ENCODE measurements at regions not wholly inside any gene's neighbourhood (a gene's known extent, or its start where the extent isn't known, plus 50 kb on each side); places are given as distances from the start of the nearest gene placed in this dataset.

DNA sequence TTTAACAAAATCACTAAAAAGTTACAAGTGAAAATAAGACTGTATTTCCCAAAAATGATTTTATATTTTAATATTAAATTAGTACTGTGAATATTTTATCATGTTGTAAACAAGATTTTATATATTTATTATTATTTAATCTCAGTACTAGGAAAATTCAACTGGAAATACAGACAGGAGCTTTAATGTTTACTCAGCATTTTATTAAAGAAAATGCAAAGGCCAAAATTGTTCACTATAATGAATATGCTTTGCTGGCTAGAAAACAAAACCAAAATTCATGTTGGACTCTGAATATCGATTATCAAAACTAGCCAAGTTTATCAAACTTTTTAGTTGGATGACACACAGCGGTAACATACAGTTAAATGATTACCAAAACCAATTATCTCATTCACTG, 782.3 kb downstream of the AMY1C start:
- H2BK12ac ChIP-seq (ENCODE audit: insufficient read length, low read depth, low read length): no peak overlapping the region
- Mint-ChIP-seq H3K4me3 (no peak overlapping the region), H3K9me3 (peaks cover 0 to 21% of the 10 kb centered on the region in 2 experiments; a peak in 3 of 5 replicates), H3K36me3 (ENCODE audit: insufficient read depth in 1 of 3, low read depth in 3 of 3) (peaks cover 0 to 4% (median 0%) of the 10 kb centered on the region in 3 experiments; a peak in 2 of 7 replicates), H3K27me3 (ENCODE audit: low read depth) (no peaks in the 10 kb centered on the region), H3K27ac (no peak overlapping the region), H3K4me1 (no peaks in the 10 kb centered on the region)
- DNase-seq: no peak
- H2BK120ac ChIP-seq (ENCODE audit: low read depth, low read length, poor library complexity, severe bottlenecking): no peak overlapping the region
- no peak overlapping the region for H2BK15ac ChIP-seq (ENCODE audit: low read depth, low read length)
- no peak overlapping the region for H2AK5ac ChIP-seq (ENCODE audit: insufficient read length, low read length)
- H3K14ac ChIP-seq (ENCODE audit: insufficient read depth, low read length): no peak overlapping the region
- no peak overlapping the region for H2BK5ac ChIP-seq (ENCODE audit: insufficient read length, low read length)
- H3K27me3 ChIP-seq (ENCODE audit: insufficient read depth, low read length): no peaks in the 10 kb centered on the region
- TF ChIP-seq, protein P1, sequence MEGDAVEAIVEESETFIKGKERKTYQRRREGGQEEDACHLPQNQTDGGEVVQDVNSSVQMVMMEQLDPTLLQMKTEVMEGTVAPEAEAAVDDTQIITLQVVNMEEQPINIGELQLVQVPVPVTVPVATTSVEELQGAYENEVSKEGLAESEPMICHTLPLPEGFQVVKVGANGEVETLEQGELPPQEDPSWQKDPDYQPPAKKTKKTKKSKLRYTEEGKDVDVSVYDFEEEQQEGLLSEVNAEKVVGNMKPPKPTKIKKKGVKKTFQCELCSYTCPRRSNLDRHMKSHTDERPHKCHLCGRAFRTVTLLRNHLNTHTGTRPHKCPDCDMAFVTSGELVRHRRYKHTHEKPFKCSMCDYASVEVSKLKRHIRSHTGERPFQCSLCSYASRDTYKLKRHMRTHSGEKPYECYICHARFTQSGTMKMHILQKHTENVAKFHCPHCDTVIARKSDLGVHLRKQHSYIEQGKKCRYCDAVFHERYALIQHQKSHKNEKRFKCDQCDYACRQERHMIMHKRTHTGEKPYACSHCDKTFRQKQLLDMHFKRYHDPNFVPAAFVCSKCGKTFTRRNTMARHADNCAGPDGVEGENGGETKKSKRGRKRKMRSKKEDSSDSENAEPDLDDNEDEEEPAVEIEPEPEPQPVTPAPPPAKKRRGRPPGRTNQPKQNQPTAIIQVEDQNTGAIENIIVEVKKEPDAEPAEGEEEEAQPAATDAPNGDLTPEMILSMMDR (conservative IDR thresholded peaks at IDR 0.05): no peak
- H4K91ac ChIP-seq (ENCODE audit: insufficient read length, low read depth, low read length): no peak overlapping the region
- no peak overlapping the region for H3T11ph ChIP-seq (ENCODE audit: low read length)
- no peak overlapping the region for H4K8ac ChIP-seq (replicated peaks; ENCODE audit: insufficient read length, low read depth, low read length)
- no peak overlapping the region for H3K18ac ChIP-seq (ENCODE audit: insufficient read length, low read depth, low read length)
- no peaks in the 10 kb centered on the region for H3K79me1 ChIP-seq (ENCODE audit: insufficient read depth, low read depth, low read length, poor library complexity, severe bottlenecking)
- no peak overlapping the region for H3K27ac ChIP-seq (ENCODE audit: insufficient read length, low read depth, low read length)
- H3K4ac ChIP-seq (ENCODE audit: low read depth, low read length): no peak overlapping the region
- H3K4me1 ChIP-seq (ENCODE audit: insufficient read depth, low read length): no peaks in the 10 kb centered on the region
- no peak overlapping the region for H4K5ac ChIP-seq (ENCODE audit: insufficient read length, low read depth, low read length)
- no peak overlapping the region for H3K56ac ChIP-seq (ENCODE audit: insufficient read length, low read depth, low read length)
- no peaks in the 10 kb centered on the region for H3K79me2 ChIP-seq (ENCODE audit: insufficient read depth, low read length)
- no peak overlapping the region for H3K4me2 ChIP-seq (ENCODE audit: insufficient read depth, insufficient read length, low read length)
- H3K23ac ChIP-seq (ENCODE audit: insufficient read length, low read depth, low read length): no peak overlapping the region
- WGBS (ENCODE audit: extremely low coverage, insufficient read length, low lambda C conversion rate): no CpG with 5 or more reads among the region's 2 CpGs
- H3K9me3 ChIP-seq (ENCODE audit: control insufficient read depth, low read depth, low read length): no peaks in the 10 kb centered on the region
- no peaks in the 10 kb centered on the region for H4K20me1 ChIP-seq (ENCODE audit: control insufficient read depth, insufficient read depth, insufficient read length)
- no peaks in the 10 kb centered on the region for H3K23me2 ChIP-seq (ENCODE audit: insufficient read length, low read depth, low read length, poor library complexity, severe bottlenecking)
- no peak overlapping the region for H3K9ac ChIP-seq (ENCODE audit: extremely low read depth, insufficient read length, low read length)
- H2AFZ ChIP-seq (ENCODE audit: low read length): no peak overlapping the region
- no peak overlapping the region for H2BK20ac ChIP-seq (ENCODE audit: low read depth, low read length, poor library complexity, severe bottlenecking)

Measured in H9 (cell line).